IPS DF 4.7 (cell line): ENCODE measurements at regions not wholly inside any gene's neighbourhood (a gene's known extent, or its start where the extent isn't known, plus 50 kb on each side); places are given as distances from the start of the nearest gene placed in this dataset.
"Not testable (repeated sequence)": the region's sequence is repeated elsewhere in the genome, so short reads cannot be mapped to it uniquely, and the experiment has no call there.

Experiments used
- DNase-seq: peaks from one replicate; pipeline ENCODE4 v3.0.0-alpha.2; 2013; ENCODE audit warnings: low spot score; ENCODE audit errors: extremely low read depth

DNA sequence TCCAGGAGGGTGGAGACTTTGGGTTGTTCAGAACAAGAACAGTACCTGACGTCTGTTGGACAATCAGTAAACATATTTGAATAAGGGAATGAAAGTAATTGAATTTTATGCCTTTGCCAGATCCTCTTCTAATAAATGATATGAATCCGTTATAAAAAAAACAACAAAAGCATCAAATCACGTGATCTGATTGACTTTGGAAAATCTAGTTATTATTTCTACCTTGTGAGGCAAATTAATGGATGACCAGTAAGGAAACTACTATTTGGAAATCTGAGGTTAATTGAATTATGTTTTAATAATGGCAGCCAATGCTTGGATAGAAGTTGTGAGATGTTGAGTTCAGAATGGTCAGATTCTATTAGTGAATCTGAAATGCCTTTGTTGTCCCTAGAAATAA lies 399.5 kb downstream of the TFAP2B start:
- DNase-seq = no peak

GRCh38 chr6:51224580-51225240 lies 406.0 kb downstream of the TFAP2B start:
- DNase-seq = not testable (repeated sequence)

DNA sequence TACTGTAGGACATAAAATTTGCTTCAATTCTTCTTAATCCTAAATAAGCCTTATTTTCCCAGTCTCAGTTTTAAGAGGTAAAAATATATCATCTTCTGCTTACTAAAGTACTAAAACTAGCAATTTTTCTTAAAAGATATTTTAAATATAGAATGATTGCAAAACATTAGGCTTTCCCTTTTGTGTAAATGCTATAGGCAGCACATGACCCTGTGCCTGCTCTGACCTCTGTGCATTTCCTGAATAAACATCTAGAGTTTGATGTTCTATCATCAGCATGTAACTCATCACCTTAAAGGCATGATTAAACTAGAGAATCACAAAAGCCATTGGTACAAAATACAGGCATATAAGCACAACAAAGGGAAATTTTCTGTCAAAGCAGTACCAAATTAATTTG lies 422.7 kb downstream of the TFAP2B start:
- DNase-seq = no peak

GRCh38 chr6:51249798-51250197 lies 431.1 kb downstream of the TFAP2B start:
- DNase-seq = no peak

DNA sequence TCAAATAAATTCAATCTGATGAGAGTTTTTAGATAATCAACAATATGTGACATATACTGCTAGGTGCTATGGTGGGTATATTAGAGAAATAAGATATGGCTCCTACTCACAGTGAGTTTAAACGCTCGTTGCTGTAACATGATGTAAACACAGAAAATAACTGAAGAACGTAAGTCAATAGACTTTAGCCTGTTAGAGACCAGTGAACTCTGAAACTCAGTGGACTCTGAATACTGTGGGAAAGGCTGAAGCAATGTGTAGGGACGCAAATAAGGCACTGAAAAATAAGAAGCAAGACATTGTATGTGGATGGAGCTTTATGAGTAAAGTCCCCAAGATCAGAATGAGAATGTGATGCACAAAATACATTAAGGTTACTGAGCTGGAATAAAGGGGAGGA lies 431.6 kb downstream of the TFAP2B start:
- no peak for DNase-seq

- DNase-seq = no peak
Measured at GRCh38 chr6:51257938-51258337, 439.3 kb downstream of the TFAP2B start.

- no peak for DNase-seq
Measured at GRCh38 chr6:51260003-51260402, 441.3 kb downstream of the TFAP2B start.

- DNase-seq = no peak
Measured at GRCh38 chr6:51261691-51262090, 443.0 kb downstream of the TFAP2B start.

GRCh38 chr6:51265426-51265825 lies 446.8 kb downstream of the TFAP2B start:
- DNase-seq = no peak

DNA sequence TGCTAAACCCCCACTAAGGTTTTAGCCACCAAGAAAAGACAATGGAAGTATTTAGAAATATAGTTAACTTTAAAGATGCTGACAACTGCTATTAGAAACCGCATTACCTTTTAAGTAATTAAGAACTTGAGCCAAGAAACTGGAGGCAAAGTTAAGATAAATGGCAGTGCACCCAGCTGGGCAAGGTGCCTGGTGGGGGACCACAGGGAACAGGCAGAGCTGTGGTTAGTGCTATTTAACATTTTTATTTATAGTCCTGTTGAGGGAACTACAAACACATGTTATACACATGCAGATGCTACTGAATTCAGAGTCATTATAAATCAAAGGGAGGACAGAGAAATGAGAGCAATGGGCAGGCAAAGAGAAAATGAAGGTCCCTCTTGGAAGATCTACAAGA lies 447.9 kb downstream of the TFAP2B start:
- no peak for DNase-seq

DNA sequence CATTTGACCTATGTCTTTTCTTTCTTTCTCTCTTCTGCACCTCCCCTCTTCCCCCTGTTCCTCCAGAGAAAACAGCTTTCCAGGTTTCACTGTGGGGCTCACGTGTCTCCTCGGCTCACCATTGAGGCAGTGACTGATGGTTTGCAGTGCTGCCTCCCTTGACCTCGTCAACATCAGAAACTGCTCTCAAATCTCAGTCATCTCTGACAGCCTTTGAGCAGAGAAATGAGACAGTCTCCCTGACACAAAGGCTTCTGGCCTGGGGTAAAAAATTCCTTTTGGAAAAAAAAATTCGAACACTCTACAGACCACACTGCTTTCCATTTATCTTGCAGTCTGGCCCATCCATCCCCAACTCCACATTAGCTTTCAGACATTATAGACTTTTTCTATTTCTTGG lies 450.0 kb downstream of the TFAP2B start:
- DNase-seq = no peak

DNA sequence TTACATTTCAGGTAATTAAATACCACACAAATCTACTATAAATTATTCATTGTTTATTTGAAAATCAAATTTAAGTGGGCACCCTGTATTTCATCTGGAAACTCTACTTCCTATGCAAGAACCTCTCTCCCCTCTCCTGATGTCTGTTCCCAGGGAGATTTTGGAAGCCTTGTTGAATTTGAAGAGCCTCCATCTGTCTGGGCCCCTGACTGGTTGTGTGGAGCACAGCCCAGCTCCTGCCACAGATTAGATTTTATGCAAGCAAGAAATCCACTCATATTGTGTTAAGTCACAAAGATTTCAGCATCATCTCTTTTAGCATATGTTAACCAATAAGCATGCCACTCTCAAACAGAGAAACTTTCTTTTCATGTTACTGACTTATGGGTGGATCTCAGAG lies 451.2 kb downstream of the TFAP2B start:
- DNase-seq = no peak

- DNase-seq = no peak
Measured at GRCh38 chr6:51271615-51272014, 452.9 kb downstream of the TFAP2B start.

DNA sequence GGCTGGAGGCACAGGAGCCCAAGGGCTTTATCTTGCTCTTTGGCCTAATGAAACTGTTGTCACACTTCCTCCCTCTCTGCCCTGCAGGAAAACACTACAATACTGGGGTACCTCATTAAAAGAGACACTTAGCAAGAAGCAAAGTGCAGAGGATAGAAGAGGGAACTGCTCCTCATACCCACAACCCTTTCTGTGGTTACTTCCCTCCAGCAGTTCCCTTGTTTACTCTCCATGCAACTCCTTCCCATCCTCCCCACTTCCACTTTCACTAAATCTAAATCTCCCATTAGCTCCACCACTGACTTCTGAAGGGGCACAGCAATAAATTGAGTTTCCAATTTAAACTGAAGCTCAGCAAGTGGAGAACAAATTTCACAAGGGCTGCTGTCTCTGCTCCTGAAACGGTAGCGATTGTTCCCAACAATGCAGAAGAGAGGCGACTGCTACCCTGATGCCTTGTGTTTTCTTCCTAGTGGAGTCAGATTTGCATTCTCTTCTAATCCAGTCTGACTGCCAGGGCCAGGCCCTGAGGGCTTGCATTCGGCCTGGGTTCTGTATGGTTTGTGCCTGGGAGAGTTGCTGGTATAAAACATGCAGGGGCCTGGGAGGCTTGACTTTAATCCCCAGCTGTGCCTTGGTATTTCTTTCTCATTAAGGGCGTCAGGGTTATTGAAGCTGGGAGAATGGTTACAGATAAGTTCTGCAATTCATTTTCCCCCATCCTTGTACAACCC lies 454.7 kb downstream of the TFAP2B start:
- DNase-seq = no peak

- DNase-seq = no peak
Measured at GRCh38 chr6:51277474-51277873, 458.8 kb downstream of the TFAP2B start.

- DNase-seq = no peak
Measured at GRCh38 chr6:51282026-51282425, 463.4 kb downstream of the TFAP2B start.

DNA sequence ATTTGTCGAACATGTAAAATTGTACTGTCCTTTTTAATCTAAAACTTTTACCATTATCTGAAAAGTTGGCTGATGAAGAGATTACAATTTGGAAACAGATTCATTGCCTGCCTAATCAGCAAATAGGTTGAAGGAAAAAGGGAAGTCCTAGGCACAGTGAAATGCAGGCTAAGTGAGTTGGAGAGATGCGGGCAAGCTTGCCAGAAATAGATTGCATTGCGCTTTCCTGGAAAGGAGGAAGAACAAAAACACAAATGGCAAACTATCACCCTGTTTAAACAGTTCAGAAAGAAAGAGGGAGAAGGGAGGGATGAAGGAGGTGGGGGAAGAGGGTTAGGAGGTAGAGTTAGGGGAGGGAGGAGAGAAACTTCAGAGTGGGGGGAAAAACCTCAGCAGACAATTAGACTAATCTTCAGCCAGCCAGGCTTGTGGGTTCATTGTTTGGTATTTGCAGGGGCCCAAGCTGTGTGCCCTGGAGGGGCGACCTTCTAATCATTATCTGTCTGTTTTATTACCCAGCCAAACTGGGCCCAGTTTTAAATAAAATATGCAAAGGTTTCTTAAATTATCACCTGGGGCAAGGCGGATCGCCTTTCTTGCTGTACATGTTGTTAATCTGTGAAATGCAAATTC lies 465.2 kb downstream of the TFAP2B start:
- DNase-seq = no peak

GRCh38 chr6:51285876-51286275 lies 467.2 kb downstream of the TFAP2B start:
- no peak for DNase-seq

DNA sequence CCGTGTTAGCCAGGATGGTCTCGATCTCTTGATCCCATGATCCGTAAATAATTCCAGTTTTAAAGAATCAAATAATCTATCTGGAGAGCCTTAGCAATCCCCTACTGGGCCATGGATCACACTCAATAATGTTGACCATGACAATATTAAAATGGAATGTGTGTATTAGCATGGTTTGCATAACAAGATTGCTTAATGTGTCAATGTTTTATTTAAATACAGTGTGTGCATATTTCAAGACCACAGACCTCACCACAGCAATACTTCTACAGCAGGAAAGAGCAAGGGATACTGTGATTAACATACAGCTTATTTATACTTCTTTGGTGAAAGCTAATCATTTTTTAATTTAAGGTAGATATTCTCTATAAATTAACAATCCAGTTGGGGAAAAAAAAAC lies 470.4 kb downstream of the TFAP2B start:
- no peak for DNase-seq

- DNase-seq = no peak
Measured at GRCh38 chr6:51292659-51293058, 474.0 kb downstream of the TFAP2B start.

GRCh38 chr6:51299621-51300380 lies 481.1 kb downstream of the TFAP2B start:
- DNase-seq = no peak

DNA sequence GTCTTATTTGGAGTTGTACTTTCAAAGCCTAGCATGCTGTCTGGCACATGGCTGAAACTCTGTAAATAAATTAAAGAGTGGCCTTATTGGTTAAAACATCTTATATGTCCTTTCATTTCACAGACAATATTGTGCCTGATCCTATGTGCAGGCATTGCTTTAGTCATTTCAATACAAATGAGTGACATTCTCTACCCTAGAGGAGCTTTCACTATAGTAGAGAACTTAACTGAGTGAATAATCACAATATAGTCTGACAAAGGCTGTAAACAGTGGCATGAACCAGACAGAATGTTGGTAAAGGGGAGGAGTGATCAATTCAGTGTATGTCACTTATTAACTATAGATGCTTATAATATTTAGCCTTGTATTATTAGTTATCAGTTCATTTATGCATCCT lies 481.8 kb downstream of the TFAP2B start:
- no peak for DNase-seq
